Transverse colon (tissue), 3 donors: ENCODE measurements at regions not wholly inside any gene's neighbourhood (a gene's known extent, or its start where the extent isn't known, plus 50 kb on each side); places are given as distances from the start of the nearest gene placed in this dataset.

ENCODE experiments used
- CTCF ChIP-seq, 5 experiments: fragments of 200-600 bp in 3 of 5; fragments of 450-650 bp in 2 of 5; sonication (generic) in 3 of 5; IDR thresholded peaks; 1 replicate in 2 of 5; 2 replicates in 3 of 5; pipeline ENCODE4 v1.5.1; 2016 to 2017; ENCODE audit warnings: antibody characterized with exemption in 5 of 5, inconsistent platforms in 3 of 5, mild to moderate bottlenecking in 2 of 5, moderate library complexity in 1 of 5
- EP300 ChIP-seq: sonication (generic); formaldehyde crosslinking; IDR thresholded peaks from one replicate; pipeline ENCODE4 v1.6.1; 2017; ENCODE audit warnings: antibody characterized with exemption, low read depth
- POLR2A ChIP-seq: fragments of 450-650 bp; IDR thresholded peaks from one replicate; pipeline ENCODE4 v1.6.1; 2016; ENCODE audit warnings: antibody characterized with exemption, mild to moderate bottlenecking, moderate library complexity

DNA sequence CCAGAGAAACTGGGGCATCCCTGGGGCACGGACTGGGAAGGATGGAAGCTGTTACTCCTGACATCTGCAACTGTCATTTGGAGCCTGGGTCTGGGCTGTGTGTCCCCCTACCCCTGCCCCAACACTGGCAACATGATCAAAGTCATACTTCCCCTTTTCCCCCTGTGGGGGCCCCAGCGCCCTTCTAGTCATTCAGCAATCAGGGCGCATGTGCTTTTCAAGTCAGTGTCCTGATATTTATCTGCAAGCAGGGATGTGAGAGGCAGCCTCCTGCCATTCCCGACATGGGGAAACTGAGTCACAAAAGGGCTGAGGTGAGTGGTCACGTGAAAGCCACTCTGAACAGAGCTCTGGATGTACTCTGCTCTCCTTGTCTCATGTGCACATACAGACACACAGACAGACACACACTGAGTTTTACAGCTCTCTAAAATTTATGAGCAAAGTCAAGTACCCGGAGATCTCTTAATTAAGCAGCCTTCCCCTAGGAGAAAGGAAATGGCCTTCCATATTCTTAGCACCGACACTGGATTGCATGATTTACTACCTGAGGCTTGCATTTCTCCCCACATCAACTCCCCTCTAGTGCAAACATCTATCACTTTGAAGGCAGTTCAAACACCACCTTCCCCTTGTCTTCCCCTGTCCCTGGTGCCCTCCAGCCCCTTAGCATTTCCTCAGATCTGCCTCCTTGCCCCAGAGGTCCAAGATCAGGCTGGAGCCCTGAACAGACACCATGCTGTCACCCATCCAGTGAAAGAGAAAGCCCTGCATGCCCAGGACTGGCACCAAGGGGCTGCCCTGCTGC, 170.7 kb downstream of the CDC5L start:
- TF ChIP-seq POLR2A (no peak), CTCF (IDR thresholded peaks at IDR 0.05) (no peak), EP300 (no peak)
